GM12878 (cell line): ENCODE measurements at regions not wholly inside any gene's neighbourhood (a gene's known extent, or its start where the extent isn't known, plus 50 kb on each side); places are given as distances from the start of the nearest gene placed in this dataset.

Experiments used
- ATAC-seq: fragments of 200-7000 bp; cut with Tn5 transposase; 3 replicates; pipeline ENCODE4 v1.9.1; 2020; ENCODE audit warnings: mild to moderate bottlenecking, moderate library complexity
- BruUV-seq: library from RNA; stranded (reverse); fragments of 400-500 nt; replicated peaks from 2 replicates; lab custom pipeline; 2021; lab: Mats Ljungman, UMichigan
- CTCF ChIA-PET: fragments of 300-600 bp; sonication (Branson Sonifier 250); formaldehyde crosslinking; extraction: SDS; loops from one replicate; lab custom pipeline; 2021; ENCODE audit warnings: inconsistent platforms; lab: Yijun Ruan, JAX
- POLR2A ChIA-PET: fragments of 350-600 bp; formaldehyde crosslinking; extraction: SDS; loops from one replicate; lab custom pipeline; 2021; ENCODE audit warnings: inconsistent platforms; lab: Charles Lee
- RAD21 ChIA-PET: fragments of 300-600 bp; sonication (Branson Sonifier 250); formaldehyde crosslinking; loops from one replicate; lab custom pipeline; 2023; ENCODE audit warnings: antibody characterized with exemption; ENCODE audit not compliant: unreplicated experiment; lab: Charles Lee
- SMC1A ChIA-PET: fragments of 300-600 bp; sonication (Branson Sonifier 250); formaldehyde crosslinking; loops from one replicate; lab custom pipeline; 2023; ENCODE audit not compliant: unreplicated experiment, uncharacterized antibody; lab: Charles Lee
- DNase-seq: peaks from one replicate; pipeline ENCODE4 v3.0.0-alpha.2; 2011; ENCODE audit warnings: low read depth, low spot score
- FAIRE-seq: peaks from 3 replicates; lab custom pipeline; 2011; peaks lifted over from hg19 to GRCh38; lab: Jason Lieb, UNC
- H2AFZ ChIP-seq: 2 replicates; pipeline ENCODE4 v1.6.0; 2011; ENCODE audit warnings: low read depth, low read length, control low read depth; ENCODE audit not compliant: control insufficient read depth
- H3K27ac ChIP-seq: 2 replicates; pipeline ENCODE4 v1.5.1; 2011; ENCODE audit warnings: control low read depth; ENCODE audit not compliant: control insufficient read depth, insufficient read depth
- H3K27me3 ChIP-seq, 2 experiments: replicated peaks in 1 of 2; 2 replicates each; pipeline versions ENCODE4 v1.6.0 to v1.6.1; 2011; ENCODE audit warnings: low read length in 1 of 2; ENCODE audit not compliant: control insufficient read depth in 2 of 2, insufficient read depth in 2 of 2
- H3K36me3 ChIP-seq, 2 experiments: 2 replicates each; pipeline ENCODE4 v1.5.1; 2011; ENCODE audit warnings: low read length in 1 of 2; ENCODE audit not compliant: control insufficient read depth in 2 of 2, insufficient read depth in 2 of 2
- H3K4me1 ChIP-seq: 2 replicates; pipeline ENCODE4 v1.6.1; 2011; ENCODE audit warnings: mild to moderate bottlenecking, low read length, moderate library complexity, mixed read lengths; ENCODE audit not compliant: control insufficient read depth, insufficient read depth
- H3K4me2 ChIP-seq: 2 replicates; pipeline ENCODE4 v1.6.0; 2011; ENCODE audit warnings: control low read depth; ENCODE audit not compliant: control insufficient read depth, insufficient read depth
- H3K4me3 ChIP-seq: fragments of 200-600 bp; sonication (generic); 2 replicates; pipeline ENCODE4 v1.5.1; 2016
- H3K79me2 ChIP-seq: 2 replicates; pipeline ENCODE4 v1.6.0; 2011; ENCODE audit warnings: low read length; ENCODE audit not compliant: control insufficient read depth, insufficient read depth
- H3K9ac ChIP-seq: 2 replicates; pipeline ENCODE4 v1.8.0; 2011; ENCODE audit warnings: low read length, control low read depth, mixed read lengths; ENCODE audit not compliant: control insufficient read depth, insufficient read depth
- H3K9me3 ChIP-seq: replicated peaks from 3 replicates; pipeline ENCODE4 v1.5.1; 2011; ENCODE audit warnings: mild to moderate bottlenecking, low read length; ENCODE audit not compliant: control insufficient read depth, insufficient read depth
- H4K20me1 ChIP-seq: 2 replicates; pipeline ENCODE4 v1.6.0; 2011; ENCODE audit not compliant: control insufficient read depth, insufficient read depth
- IKZF2 ChIP-seq, 2 experiments: fragments of 450-650 bp; IDR thresholded peaks; 2 replicates each; pipeline ENCODE4 v1.6.1; 2017; ENCODE audit warnings: mild to moderate bottlenecking in 2 of 2, moderate library complexity in 2 of 2
- NFYA ChIP-seq: IDR thresholded peaks from 2 replicates; pipeline ENCODE4 v1.6.1; 2011; ENCODE audit warnings: low read depth, mild to moderate bottlenecking, low read length, improper control_type of control experiment, borderline replicate concordance
- PAX8 ChIP-seq: fragments of 450-650 bp; IDR thresholded peaks from 2 replicates; pipeline ENCODE4 v1.6.1; 2017; ENCODE audit warnings: mild to moderate bottlenecking, moderate library complexity
- RAD21 ChIP-seq: IDR thresholded peaks from 2 replicates; pipeline ENCODE4 v1.6.1; 2011; ENCODE audit warnings: mild to moderate bottlenecking, low read depth, low read length, moderate library complexity; ENCODE audit not compliant: insufficient read depth
- SP1 ChIP-seq: IDR thresholded peaks from one replicate; pipeline ENCODE4 v1.6.1; 2011; ENCODE audit warnings: low read depth, low read length
- SUZ12 ChIP-seq: fragments of 200-600 bp; sonication (generic); IDR thresholded peaks from one replicate; pipeline ENCODE4 v1.6.1; 2018; ENCODE audit warnings: antibody characterized with exemption, mild to moderate bottlenecking; ENCODE audit not compliant: unreplicated experiment
- YY1 ChIP-seq: IDR thresholded peaks from 2 replicates; pipeline ENCODE4 v1.6.1; 2011; ENCODE audit warnings: low read depth, mild to moderate bottlenecking, low read length
- ZZZ3 ChIP-seq: IDR thresholded peaks from 2 replicates; pipeline ENCODE4 v1.6.1; 2011; ENCODE audit warnings: low read depth; ENCODE audit not compliant: control insufficient read depth, insufficient read length
- WGBS: methylation state at CpG from one replicate; pipeline ENCODE4 v1.1.6; 2016; ENCODE audit warnings: low lambda C conversion rate; ENCODE audit not compliant: insufficient replicate concordance, insufficient coverage; ENCODE audit errors: missing lambda C conversion rate; 5-methylcytosine and 5-hydroxymethylcytosine counted together
- in situ Hi-C: fragments of 300-500 bp; cut with MboI; formaldehyde crosslinking; loops from 9 replicates; pipeline ENCODE4 v1.14.3; 2018; ENCODE audit warnings: mixed read lengths
- intact Hi-C: fragments of 100-400 bp; cut with micrococcal nuclease; formaldehyde crosslinking; loops from one replicate; pipeline ENCODE4 v1.14.2; 2022; ENCODE audit not compliant: unreplicated experiment
- TF ChIP-seq, protein P1 (sequence below): fragments of 450-650 bp; IDR thresholded peaks from 2 replicates; pipeline ENCODE4 v1.6.1; 2018; ENCODE audit warnings: borderline replicate concordance, mild to moderate bottlenecking; ENCODE audit not compliant: partially characterized antibody

DNA sequence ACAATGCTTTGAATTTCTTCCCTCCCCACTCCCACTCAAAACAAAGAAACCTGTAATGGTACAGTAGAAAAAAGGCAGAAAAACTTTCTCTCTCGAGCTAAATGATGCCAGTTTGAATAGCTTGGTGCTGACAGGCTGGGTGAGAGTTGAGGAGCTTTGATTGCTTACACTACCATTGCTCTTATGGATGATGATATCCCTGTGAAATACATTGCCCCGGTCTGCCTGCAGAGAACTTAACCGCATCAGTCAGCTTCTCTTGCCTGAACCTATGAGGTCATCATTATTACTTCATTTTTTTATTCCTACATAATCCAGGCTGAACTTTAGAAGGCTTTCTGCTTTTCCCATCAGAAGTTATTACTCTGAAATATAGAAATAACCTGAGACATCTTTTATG is 69.3 kb downstream of the ISL1 start (continued):
- TF ChIP-seq NFYA: no peak

- no TSS peak for BruUV-seq
- Histone ChIP-seq H3K4me2 (no peak overlapping the region), H2AFZ (no peak overlapping the region), H3K4me3 (no peak overlapping the region), H3K79me2 (no peaks in the 10 kb centered on the region), H3K27ac (no peak overlapping the region), H3K36me3 (no peaks in the 10 kb centered on the region), H3K9me3 (no peaks in the 10 kb centered on the region), H3K9ac (no peak overlapping the region), H3K4me1 (no peaks in the 10 kb centered on the region), H3K27me3 (no peaks in the 10 kb centered on the region), H4K20me1 (no peaks in the 10 kb centered on the region)
- WGBS: 0% methylated on average over 6 of the region's 6 CpGs
- no peak for ATAC-seq
- ChIA-PET SMC1A (no interaction called here), CTCF (no interaction called here), RAD21 (no interaction called here)
- in situ Hi-C loops (no loop called here), intact Hi-C loops (no loop called here)
- no peak for FAIRE-seq
- DNase-seq: no peak
- no peak for TF ChIP-seq IKZF2 (IDR thresholded peaks at IDR 0.05)
- TF ChIP-seq, all 136 proteins: peak for 0
- POLR2A ChIA-PET: no interaction called here
These were observed 81.9 kb downstream of the ISL1 start for GRCh38 chr5:51465165-51465564.

GRCh38 chr5:51466214-51466613 is 83.0 kb downstream of the ISL1 start:
- no peak overlapping the region for H3K9ac ChIP-seq
- 11% methylated on average over 2 of the region's 2 CpGs for WGBS
- ATAC-seq (no peak), FAIRE-seq (no peak), DNase-seq (no peak)
- no peaks in the 10 kb centered on the region for H4K20me1 ChIP-seq
- H3K27ac ChIP-seq: no peak overlapping the region
- TF ChIP-seq SP1 (no peak), RAD21 (no peak), PAX8 (no peak), SUZ12 (no peak), ZZZ3 (no peak), YY1 (no peak)
- TF ChIP-seq, protein P1, sequence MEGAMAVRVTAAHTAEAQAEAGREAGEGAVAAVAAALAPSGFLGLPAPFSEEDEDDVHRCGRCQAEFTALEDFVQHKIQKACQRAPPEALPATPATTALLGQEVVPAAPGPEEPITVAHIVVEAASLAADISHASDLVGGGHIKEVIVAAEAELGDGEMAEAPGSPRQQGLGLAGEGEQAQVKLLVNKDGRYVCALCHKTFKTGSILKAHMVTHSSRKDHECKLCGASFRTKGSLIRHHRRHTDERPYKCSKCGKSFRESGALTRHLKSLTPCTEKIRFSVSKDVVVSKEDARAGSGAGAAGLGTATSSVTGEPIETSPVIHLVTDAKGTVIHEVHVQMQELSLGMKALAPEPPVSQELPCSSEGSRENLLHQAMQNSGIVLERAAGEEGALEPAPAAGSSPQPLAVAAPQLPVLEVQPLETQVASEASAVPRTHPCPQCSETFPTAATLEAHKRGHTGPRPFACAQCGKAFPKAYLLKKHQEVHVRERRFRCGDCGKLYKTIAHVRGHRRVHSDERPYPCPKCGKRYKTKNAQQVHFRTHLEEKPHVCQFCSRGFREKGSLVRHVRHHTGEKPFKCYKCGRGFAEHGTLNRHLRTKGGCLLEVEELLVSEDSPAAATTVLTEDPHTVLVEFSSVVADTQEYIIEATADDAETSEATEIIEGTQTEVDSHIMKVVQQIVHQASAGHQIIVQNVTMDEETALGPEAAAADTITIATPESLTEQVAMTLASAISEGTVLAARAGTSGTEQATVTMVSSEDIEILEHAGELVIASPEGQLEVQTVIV: no peak
- in situ Hi-C loops (no loop called here), intact Hi-C loops (no loop called here)
- no peak overlapping the region for H3K4me2 ChIP-seq
- H3K27me3 ChIP-seq: no peaks in the 10 kb centered on the region
- no peak overlapping the region for H2AFZ ChIP-seq
- no peaks in the 10 kb centered on the region for H3K79me2 ChIP-seq
- ChIA-PET POLR2A (no interaction called here), CTCF (no interaction called here), RAD21 (interaction anchor here (0.6 kb wide), 1 partner anchor 1608 kb away, joined by 3 read pairs; no protein-coding TSS in a partner anchor), SMC1A (no interaction called here)
- no peaks in the 10 kb centered on the region for H3K9me3 ChIP-seq
- H3K36me3 ChIP-seq: no peaks in the 10 kb centered on the region
- H3K4me3 ChIP-seq: no peak overlapping the region
- H3K4me1 ChIP-seq: no peaks in the 10 kb centered on the region
- no TSS peak for BruUV-seq
